Mesothelial cell of epicardium (in vitro differentiated cells): ENCODE measurements at regions not wholly inside any gene's neighbourhood (a gene's known extent, or its start where the extent isn't known, plus 50 kb on each side); places are given as distances from the start of the nearest gene placed in this dataset.

ENCODE experiments used
- DNase-seq, 2 experiments: peaks; one replicate each; pipeline ENCODE4 v3.0.0; 2021; ENCODE audit warnings: low spot score in 2 of 2; ENCODE audit not compliant: unreplicated experiment in 2 of 2
- H3K27ac Mint-ChIP-seq: 2 replicates; pipeline ENCODE4 v1.8.0; 2021; ENCODE audit warnings: mixed read lengths
- H3K27me3 Mint-ChIP-seq: 2 replicates; pipeline ENCODE4 v1.8.0; 2021; ENCODE audit warnings: low read depth, mixed read lengths
- H3K36me3 Mint-ChIP-seq: 2 replicates; pipeline ENCODE4 v1.8.0; 2021; ENCODE audit warnings: mixed read lengths
- H3K4me1 Mint-ChIP-seq: 2 replicates; pipeline ENCODE4 v1.8.0; 2021; ENCODE audit warnings: mixed read lengths
- H3K4me3 Mint-ChIP-seq: 2 replicates; pipeline ENCODE4 v1.8.0; 2021; ENCODE audit warnings: mild to moderate bottlenecking, moderate library complexity, mixed read lengths
- H3K9me3 Mint-ChIP-seq: 2 replicates; pipeline ENCODE4 v1.8.0; 2021; ENCODE audit warnings: mixed read lengths
- CTCF ChIP-seq: fragments of 200-600 bp; sonication (generic); IDR thresholded peaks from one replicate; pipeline ENCODE4 v1.5.0; 2021; ENCODE audit warnings: antibody characterized with exemption; ENCODE audit not compliant: unreplicated experiment

GRCh38 chr7:46713868-46714596 lies 793.0 kb upstream of the IGFBP3 start:
- H3K4me1 Mint-ChIP-seq: peaks cover 55% of the 10 kb centered on the region
- no peaks in the 10 kb centered on the region for H3K27me3 Mint-ChIP-seq
- peak overlapping the region; percentile 34 for H3K27ac Mint-ChIP-seq
- DNase-seq: no peak
- H3K4me3 Mint-ChIP-seq: no peak overlapping the region
- no peaks in the 10 kb centered on the region for H3K36me3 Mint-ChIP-seq
- TF ChIP-seq CTCF: no peak
- H3K9me3 Mint-ChIP-seq: no peaks in the 10 kb centered on the region

- no peak for TF ChIP-seq CTCF
- Mint-ChIP-seq H3K27me3 (no peaks in the 10 kb centered on the region), H3K4me3 (no peak overlapping the region), H3K36me3 (no peaks in the 10 kb centered on the region), H3K4me1 (peaks cover 52% of the 10 kb centered on the region), H3K9me3 (no peaks in the 10 kb centered on the region), H3K27ac (peak overlapping the region; percentile 47)
- no peak for DNase-seq
Observed at GRCh38 chr7:46710927-46711326, 789.9 kb upstream of the IGFBP3 start.

- Mint-ChIP-seq H3K27me3 (no peaks in the 10 kb centered on the region), H3K27ac (no peak overlapping the region), H3K36me3 (no peaks in the 10 kb centered on the region), H3K9me3 (no peaks in the 10 kb centered on the region), H3K4me1 (peaks cover 58% of the 10 kb centered on the region), H3K4me3 (no peak overlapping the region)
- DNase-seq: no peak
- TF ChIP-seq CTCF: no peak
Observed at GRCh38 chr7:46707973-46708372, 786.9 kb upstream of the IGFBP3 start.

GRCh38 chr7:46705386-46706255 lies 784.5 kb upstream of the IGFBP3 start:
- Mint-ChIP-seq H3K27me3 (no peaks in the 10 kb centered on the region), H3K4me3 (no peak overlapping the region), H3K4me1 (peaks cover 41% of the 10 kb centered on the region), H3K36me3 (no peaks in the 10 kb centered on the region), H3K9me3 (no peaks in the 10 kb centered on the region), H3K27ac (peak overlapping the region; percentile 80)
- no peak for DNase-seq
- no peak for TF ChIP-seq CTCF

GRCh38 chr7:46696741-46697140 lies 775.7 kb upstream of the IGFBP3 start:
- H3K27ac Mint-ChIP-seq: peak overlapping the region; percentile 40
- DNase-seq: no peak

More at GRCh38 chr7:46696741-46697140, 775.7 kb upstream of the IGFBP3 start:
- Mint-ChIP-seq H3K4me1 (peaks cover 6% of the 10 kb centered on the region), H3K4me3 (no peak overlapping the region), H3K36me3 (peaks cover 10% of the 10 kb centered on the region), H3K27me3 (no peaks in the 10 kb centered on the region), H3K9me3 (peaks cover 27% of the 10 kb centered on the region)
- TF ChIP-seq CTCF: no peak
